Memory B cell (primary cell): ENCODE measurements at regions not wholly inside any gene's neighbourhood (a gene's known extent, or its start where the extent isn't known, plus 50 kb on each side); places are given as distances from the start of the nearest gene placed in this dataset.

ENCODE experiments used
- ATAC-seq: fragments of 150-1000 bp; cut with Tn5 transposase; 2 replicates; pipeline ENCODE4 v1.10.0; 2021; ENCODE audit warnings: low read depth, mild to moderate bottlenecking, moderate library complexity
- DNase-seq, 2 donors: peaks; one replicate each; pipeline ENCODE4 v3.0.0; 2022; ENCODE audit warnings: low spot score in 2 of 2
- H3K27ac Mint-ChIP-seq: one replicate; pipeline ENCODE4 v1.8.0; 2022; ENCODE audit warnings: mild to moderate bottlenecking, moderate library complexity, mixed read lengths
- H3K27me3 Mint-ChIP-seq: one replicate; pipeline ENCODE4 v1.8.0; 2022; ENCODE audit warnings: mixed read lengths
- H3K36me3 Mint-ChIP-seq: one replicate; pipeline ENCODE4 v1.8.0; 2022; ENCODE audit warnings: mild to moderate bottlenecking, mixed read lengths
- H3K4me1 Mint-ChIP-seq: one replicate; pipeline ENCODE4 v1.8.0; 2022; ENCODE audit warnings: mixed read lengths
- H3K4me3 Mint-ChIP-seq: one replicate; pipeline ENCODE4 v1.8.0; 2022; ENCODE audit warnings: mild to moderate bottlenecking, moderate library complexity, mixed read lengths
- H3K9me3 Mint-ChIP-seq: one replicate; pipeline ENCODE4 v1.8.0; 2022; ENCODE audit warnings: mixed read lengths

DNA sequence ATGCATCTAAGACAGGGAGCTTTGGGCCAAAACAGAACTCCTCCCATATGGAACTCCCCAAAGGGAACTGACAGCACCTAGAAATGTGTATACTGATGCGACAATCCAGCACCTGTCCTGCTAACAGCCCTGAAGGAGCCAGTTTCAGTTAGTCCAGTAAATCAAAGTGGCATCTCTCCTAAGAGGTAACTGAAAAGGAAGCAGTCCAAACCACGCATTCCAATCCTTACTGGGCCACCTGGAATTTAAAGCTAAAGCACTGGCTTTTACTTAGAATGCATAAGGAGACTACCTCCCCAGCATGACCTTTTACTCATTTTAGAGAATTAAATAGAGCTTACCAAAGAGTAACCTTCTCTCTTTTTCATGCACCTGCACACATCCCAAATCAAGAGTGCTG is 586.8 kb upstream of the PITX2 start:
- Mint-ChIP-seq H3K4me3 (no peak overlapping the region), H3K36me3 (no peaks in the 10 kb centered on the region), H3K9me3 (peaks cover 2% of the 10 kb centered on the region), H3K4me1 (no peaks in the 10 kb centered on the region), H3K27me3 (no peaks in the 10 kb centered on the region), H3K27ac (no peak overlapping the region)
- no peak for DNase-seq
- ATAC-seq, result no peak

- H3K36me3 Mint-ChIP-seq, result no peaks in the 10 kb centered on the region
- no peak for ATAC-seq
- H3K27me3 Mint-ChIP-seq, result no peaks in the 10 kb centered on the region
- H3K9me3 Mint-ChIP-seq, result peaks cover 2% of the 10 kb centered on the region
- no peaks in the 10 kb centered on the region for H3K4me1 Mint-ChIP-seq
- no peak for DNase-seq
- H3K27ac Mint-ChIP-seq, result no peak overlapping the region
- H3K4me3 Mint-ChIP-seq, result no peak overlapping the region
Measured at GRCh38 chr4:111210595-111210994, 587.7 kb upstream of the PITX2 start.

DNA sequence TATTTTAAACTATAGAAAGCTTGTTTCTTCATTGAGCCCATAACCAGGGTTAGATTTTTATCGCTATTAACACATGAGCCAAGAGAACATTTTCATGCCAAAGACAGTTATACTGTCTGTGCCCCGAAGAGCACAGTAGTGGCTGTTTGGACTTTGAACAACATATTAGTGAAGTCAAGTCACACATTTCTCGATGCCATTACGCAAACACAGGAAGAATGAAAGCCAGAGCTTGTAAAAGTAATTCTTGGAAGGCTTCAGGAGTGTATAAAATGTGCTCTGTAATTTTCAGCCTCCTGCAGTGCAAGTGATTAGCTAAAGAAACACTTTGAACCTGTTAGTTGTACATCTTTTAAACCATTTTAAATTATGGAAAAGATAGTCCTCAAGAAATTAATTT is 590.7 kb upstream of the PITX2 start:
- DNase-seq, result no peak
- no peak for ATAC-seq
- Mint-ChIP-seq H3K36me3 (no peaks in the 10 kb centered on the region), H3K4me3 (no peak overlapping the region), H3K4me1 (no peaks in the 10 kb centered on the region), H3K27ac (no peak overlapping the region), H3K9me3 (peaks cover 2% of the 10 kb centered on the region), H3K27me3 (no peaks in the 10 kb centered on the region)

DNA sequence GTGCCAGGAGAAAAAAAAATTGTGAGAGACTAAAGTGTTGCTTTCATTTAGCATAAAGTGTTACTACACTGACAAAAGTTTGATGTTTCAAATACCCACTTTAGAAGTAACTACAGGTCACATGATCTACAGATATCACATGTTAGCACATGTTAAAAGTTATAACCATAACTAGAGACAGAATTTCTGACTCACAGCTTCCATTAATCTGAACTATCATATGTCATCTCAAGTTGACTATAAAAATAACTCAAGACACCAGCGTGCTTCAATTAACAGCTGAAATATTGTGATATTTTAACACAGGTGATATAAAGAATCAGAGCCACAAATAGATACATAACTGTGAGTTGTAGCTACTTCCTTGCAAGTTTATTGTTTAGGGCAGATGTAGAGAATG is 591.5 kb upstream of the PITX2 start:
- DNase-seq (no peak), ATAC-seq (no peak)
- H3K4me1 Mint-ChIP-seq, result no peaks in the 10 kb centered on the region
- no peaks in the 10 kb centered on the region for H3K36me3 Mint-ChIP-seq
- no peak overlapping the region for H3K27ac Mint-ChIP-seq
- H3K4me3 Mint-ChIP-seq, result no peak overlapping the region
- H3K9me3 Mint-ChIP-seq, result peaks cover 2% of the 10 kb centered on the region
- no peaks in the 10 kb centered on the region for H3K27me3 Mint-ChIP-seq

GRCh38 chr4:111215755-111216154 is 592.9 kb upstream of the PITX2 start:
- H3K4me3 Mint-ChIP-seq, result no peak overlapping the region
- ATAC-seq (no peak), DNase-seq (no peak)
- H3K27me3 Mint-ChIP-seq, result no peaks in the 10 kb centered on the region
- H3K36me3 Mint-ChIP-seq, result no peaks in the 10 kb centered on the region
- peaks cover 2% of the 10 kb centered on the region for H3K9me3 Mint-ChIP-seq
- H3K27ac Mint-ChIP-seq, result no peak overlapping the region
- no peaks in the 10 kb centered on the region for H3K4me1 Mint-ChIP-seq

DNA sequence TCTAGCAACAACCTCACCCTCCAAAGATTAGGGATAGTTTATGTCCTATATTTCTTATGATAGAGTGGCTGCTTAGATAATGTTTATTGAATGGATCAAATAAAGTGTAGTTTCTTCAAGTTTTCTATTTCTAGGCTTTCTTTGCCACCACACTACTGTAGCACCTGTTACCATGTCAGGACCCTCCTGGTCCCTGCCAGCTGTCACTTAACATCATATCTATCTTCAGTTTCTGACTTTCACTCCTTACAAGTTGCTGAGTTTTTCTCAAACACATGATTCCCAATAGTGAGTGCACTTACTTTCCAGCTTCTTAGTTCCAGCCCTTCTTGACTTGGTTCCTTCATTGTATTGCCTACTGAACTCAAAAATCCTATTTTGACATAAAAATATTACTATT is 593.9 kb upstream of the PITX2 start:
- Mint-ChIP-seq H3K27me3 (no peaks in the 10 kb centered on the region), H3K4me1 (no peaks in the 10 kb centered on the region), H3K9me3 (no peaks in the 10 kb centered on the region), H3K4me3 (no peak overlapping the region), H3K36me3 (no peaks in the 10 kb centered on the region), H3K27ac (no peak overlapping the region)
- ATAC-seq (no peak), DNase-seq (no peak)

- H3K27me3 Mint-ChIP-seq, result no peaks in the 10 kb centered on the region
- DNase-seq, result no peak
Measured at GRCh38 chr4:111221371-111221770, 598.5 kb upstream of the PITX2 start.

GRCh38 chr4:111228396-111228795 is 605.5 kb upstream of the PITX2 start:
- Mint-ChIP-seq H3K27ac (no peak overlapping the region), H3K4me1 (no peaks in the 10 kb centered on the region), H3K36me3 (no peaks in the 10 kb centered on the region), H3K4me3 (no peak overlapping the region), H3K27me3 (no peaks in the 10 kb centered on the region), H3K9me3 (peaks cover 3% of the 10 kb centered on the region)
- no peak for ATAC-seq
- DNase-seq, result no peak

More at GRCh38 chr4:111221371-111221770, 598.5 kb upstream of the PITX2 start:
- Mint-ChIP-seq H3K36me3 (no peaks in the 10 kb centered on the region), H3K9me3 (peaks cover 2% of the 10 kb centered on the region), H3K4me3 (no peak overlapping the region), H3K27ac (no peak overlapping the region), H3K4me1 (no peaks in the 10 kb centered on the region)
- no peak for ATAC-seq

GRCh38 chr4:111228874-111229273 is 606.0 kb upstream of the PITX2 start:
- Mint-ChIP-seq H3K4me1 (no peaks in the 10 kb centered on the region), H3K27me3 (no peaks in the 10 kb centered on the region), H3K36me3 (no peaks in the 10 kb centered on the region), H3K27ac (no peak overlapping the region), H3K4me3 (no peak overlapping the region), H3K9me3 (peaks cover 2% of the 10 kb centered on the region)
- DNase-seq (no peak), ATAC-seq (no peak)

DNA sequence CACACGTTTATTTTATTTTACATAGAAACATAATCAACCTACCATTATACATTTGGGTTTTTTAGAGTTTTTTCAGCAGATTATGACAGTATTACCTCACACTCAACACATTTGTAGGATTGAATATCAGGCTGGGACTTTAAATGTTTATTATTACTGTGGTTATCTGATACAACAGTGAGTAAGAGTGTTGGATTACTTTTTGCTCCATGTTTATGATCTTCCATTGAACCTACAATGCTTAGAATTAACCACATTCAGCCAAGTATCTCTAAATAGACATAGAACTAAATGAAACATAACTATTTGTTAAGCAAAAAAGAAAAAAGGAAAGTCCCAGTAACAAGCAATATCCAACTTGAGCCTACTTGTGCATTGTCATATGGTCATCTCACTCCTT is 607.4 kb upstream of the PITX2 start:
- Mint-ChIP-seq H3K9me3 (peaks cover 2% of the 10 kb centered on the region), H3K4me3 (no peak overlapping the region), H3K27me3 (no peaks in the 10 kb centered on the region), H3K36me3 (no peaks in the 10 kb centered on the region), H3K4me1 (no peaks in the 10 kb centered on the region), H3K27ac (no peak overlapping the region)
- no peak for DNase-seq
- no peak for ATAC-seq

- H3K4me1 Mint-ChIP-seq, result no peaks in the 10 kb centered on the region
- no peaks in the 10 kb centered on the region for H3K27me3 Mint-ChIP-seq
- no peak overlapping the region for H3K27ac Mint-ChIP-seq
- DNase-seq (no peak), ATAC-seq (no peak)
- H3K36me3 Mint-ChIP-seq, result no peaks in the 10 kb centered on the region
- H3K4me3 Mint-ChIP-seq, result no peak overlapping the region
- H3K9me3 Mint-ChIP-seq, result peaks cover 2% of the 10 kb centered on the region
Measured at GRCh38 chr4:111231281-111231680, 608.4 kb upstream of the PITX2 start.

GRCh38 chr4:111234939-111235338 is 612.1 kb upstream of the PITX2 start:
- Mint-ChIP-seq H3K36me3 (no peaks in the 10 kb centered on the region), H3K4me3 (no peak overlapping the region)

GRCh38 chr4:111263836-111264235 is 641.0 kb upstream of the PITX2 start:
- Mint-ChIP-seq H3K4me3 (no peak overlapping the region), H3K36me3 (no peaks in the 10 kb centered on the region), H3K27me3 (no peaks in the 10 kb centered on the region), H3K9me3 (no peaks in the 10 kb centered on the region), H3K27ac (no peak overlapping the region), H3K4me1 (no peaks in the 10 kb centered on the region)
- no peak for DNase-seq
- ATAC-seq, result no peak

More at GRCh38 chr4:111234939-111235338, 612.1 kb upstream of the PITX2 start:
- no peaks in the 10 kb centered on the region for H3K27me3 Mint-ChIP-seq
- DNase-seq, result no peak
- ATAC-seq, result no peak
- peaks cover 2% of the 10 kb centered on the region for H3K9me3 Mint-ChIP-seq
- H3K4me1 Mint-ChIP-seq, result no peaks in the 10 kb centered on the region
- H3K27ac Mint-ChIP-seq, result no peak overlapping the region

DNA sequence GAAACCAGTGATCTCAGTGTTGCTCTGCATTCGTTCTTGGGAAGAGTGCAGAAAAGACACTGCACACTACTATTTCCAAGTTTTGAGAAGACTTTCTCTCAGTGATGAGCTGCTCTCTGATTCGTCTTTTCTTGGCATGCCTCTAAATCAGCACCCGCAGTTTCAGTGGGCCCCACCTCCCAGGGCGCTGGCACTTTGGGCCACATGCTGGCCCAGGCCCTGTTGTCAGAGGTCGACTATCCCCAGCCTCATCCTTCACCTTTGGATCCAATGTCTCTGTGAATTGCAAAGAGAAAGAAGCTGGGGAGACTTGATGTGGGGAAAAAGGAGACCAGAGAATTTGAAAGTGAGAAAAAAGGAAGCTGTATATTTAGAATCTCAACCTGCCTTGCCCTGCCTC is 644.1 kb upstream of the PITX2 start:
- no peaks in the 10 kb centered on the region for H3K36me3 Mint-ChIP-seq
- no peaks in the 10 kb centered on the region for H3K4me1 Mint-ChIP-seq
- H3K9me3 Mint-ChIP-seq, result no peaks in the 10 kb centered on the region
- DNase-seq (no peak), ATAC-seq (no peak)
- H3K27ac Mint-ChIP-seq, result no peak overlapping the region
- no peaks in the 10 kb centered on the region for H3K27me3 Mint-ChIP-seq
- no peak overlapping the region for H3K4me3 Mint-ChIP-seq

DNA sequence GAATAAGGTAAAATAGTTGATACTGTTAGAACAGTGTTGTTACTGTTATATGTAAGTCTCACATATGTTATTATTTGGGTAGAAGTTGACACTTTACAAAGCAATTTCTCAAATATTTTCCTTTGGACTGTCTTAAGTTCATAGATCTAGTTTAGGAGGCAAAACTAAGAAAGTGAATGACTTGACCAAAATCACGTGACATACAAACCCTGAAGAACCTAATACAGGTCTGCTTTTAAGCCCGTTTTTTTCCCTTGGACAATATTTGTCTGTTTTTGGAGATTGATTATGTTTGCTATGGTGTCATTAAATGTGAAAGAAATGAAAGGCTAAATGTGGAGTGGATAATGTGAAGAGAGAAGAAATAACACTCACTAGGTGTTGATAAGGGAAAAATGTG is 644.9 kb upstream of the PITX2 start:
- H3K27me3 Mint-ChIP-seq, result no peaks in the 10 kb centered on the region
- no peak for DNase-seq
- H3K4me3 Mint-ChIP-seq, result no peak overlapping the region
- no peaks in the 10 kb centered on the region for H3K9me3 Mint-ChIP-seq
- no peak overlapping the region for H3K27ac Mint-ChIP-seq
- ATAC-seq, result no peak
- H3K4me1 Mint-ChIP-seq, result no peaks in the 10 kb centered on the region
- H3K36me3 Mint-ChIP-seq, result no peaks in the 10 kb centered on the region
